ENCODE measurements at regions not wholly inside any gene's neighbourhood (a gene's known extent, or its start where the extent isn't known, plus 50 kb on each side); places are given as distances from the start of the nearest gene placed in this dataset.
"Not testable (repeated sequence)": the region's sequence is repeated elsewhere in the genome, so short reads cannot be mapped to it uniquely, and the experiment has no call there.

GRCh38 chr18:59800897-59801296 lies 98.9 kb upstream of the PMAIP1 start:
- Histone ChIP-seq H3K4me1 (no peaks in the 10 kb centered on the region), H3K36me3 (no peaks in the 10 kb centered on the region), H3K27me3 (no peaks in the 10 kb centered on the region), H3K9me3 (no peaks in the 10 kb centered on the region), H3K4me3 (no peak overlapping the region), H3K27ac (no peak overlapping the region)
- intact Hi-C loops (cut with DNase I; ENCODE audit: low total_unique reads), result no loop called here
- TF ChIP-seq CTCF (IDR thresholded peaks at IDR 0.05), result no peak
- DNase-seq, result no peak

GRCh38 chr18:59799383-59800015 lies 100.3 kb upstream of the PMAIP1 start:
- no peak overlapping the region for H3K27ac ChIP-seq
- H3K36me3 ChIP-seq, result no peaks in the 10 kb centered on the region
- H3K4me1 ChIP-seq, result no peaks in the 10 kb centered on the region
- DNase-seq, result no peak
- H3K27me3 ChIP-seq, result no peaks in the 10 kb centered on the region
- intact Hi-C loops (cut with DNase I; ENCODE audit: low total_unique reads), result no loop called here
- TF ChIP-seq CTCF (IDR thresholded peaks at IDR 0.05), result no peak
- no peaks in the 10 kb centered on the region for H3K9me3 ChIP-seq
- H3K4me3 ChIP-seq, result no peak overlapping the region

- H3K27ac ChIP-seq, result no peak overlapping the region
- H3K4me3 ChIP-seq, result no peak overlapping the region
- DNase-seq, result no peak
- no peaks in the 10 kb centered on the region for H3K4me1 ChIP-seq
- no peaks in the 10 kb centered on the region for H3K27me3 ChIP-seq
- intact Hi-C loops (cut with DNase I; ENCODE audit: low total_unique reads), result no loop called here
- TF ChIP-seq CTCF (IDR thresholded peaks at IDR 0.05), result no peak
- H3K36me3 ChIP-seq, result no peaks in the 10 kb centered on the region
- H3K9me3 ChIP-seq, result no peaks in the 10 kb centered on the region
Observed at GRCh38 chr18:59795882-59796281, 98.7 kb upstream of the CCBE1 start.

GRCh38 chr18:59792353-59792752 lies 95.1 kb upstream of the CCBE1 start:
- Histone ChIP-seq H3K27me3 (peaks cover 0 to 4% of the 10 kb centered on the region in 2 donors), H3K36me3 (no peaks in the 10 kb centered on the region), H3K9me3 (no peaks in the 10 kb centered on the region), H3K4me1 (no peaks in the 10 kb centered on the region), H3K27ac (no peak overlapping the region), H3K4me3 (no peak overlapping the region)
- DNase-seq, result no peak
- intact Hi-C loops (cut with DNase I; ENCODE audit: low total_unique reads), result no loop called here
- TF ChIP-seq CTCF (IDR thresholded peaks at IDR 0.05), result no peak

GRCh38 chr18:59790346-59790936 lies 93.2 kb upstream of the CCBE1 start:
- H3K4me3 ChIP-seq; H3K36me3 ChIP-seq; intact Hi-C loops (cut with DNase I; ENCODE audit: low total_unique reads); H3K9me3 ChIP-seq; H3K27me3 ChIP-seq; H3K4me1 ChIP-seq; H3K27ac ChIP-seq; DNase-seq: not testable (repeated sequence)

- no peak for TF ChIP-seq CTCF (IDR thresholded peaks at IDR 0.05)
- no peak overlapping the region for H3K27ac ChIP-seq
- intact Hi-C loops (cut with DNase I; ENCODE audit: low total_unique reads), result loop anchor here (10.0 kb wide), 1 partner anchor 84 kb away; no protein-coding TSS in a partner anchor
Observed at GRCh38 chr18:59788791-59789106, 91.5 kb upstream of the CCBE1 start.

More at GRCh38 chr18:59788791-59789106, 91.5 kb upstream of the CCBE1 start:
- Histone ChIP-seq H3K4me1 (no peaks in the 10 kb centered on the region), H3K9me3 (no peaks in the 10 kb centered on the region), H3K27me3 (peaks cover 0 to 4% of the 10 kb centered on the region in 2 donors), H3K4me3 (no peak overlapping the region), H3K36me3 (no peaks in the 10 kb centered on the region)
- no peak for DNase-seq
